ENCODE measurements at regions not wholly inside any gene's neighbourhood (a gene's known extent, or its start where the extent isn't known, plus 50 kb on each side); places are given as distances from the start of the nearest gene placed in this dataset. TPM values are rescaled to one million over a fixed set of nuclear protein-coding genes. Genes with fewer than 3 reads are reported as not detected.

GRCh38 chrX:126456136-126456535 lies 96.5 kb downstream of the DCAF12L1 start:
- WGBS, 2 donors (ENCODE audit: extremely low coverage in 2 of 2, insufficient read length in 2 of 2, insufficient replicate concordance in 1 of 2), result no CpG with 5 or more reads among the region's 1 CpG
- no peak overlapping the region for H2AK5ac ChIP-seq (ENCODE audit: low read depth, low read length)
- no peak overlapping the region for H3K4ac ChIP-seq (ENCODE audit: low read length)
- no peaks in the 10 kb centered on the region for H3K9me3 ChIP-seq (replicated peaks in 1 of 2; ENCODE audit: control insufficient read depth in 2 of 2, insufficient read depth in 1 of 2, low read depth in 1 of 2, low read length in 2 of 2)
- H3K4me1 ChIP-seq (ENCODE audit: control insufficient read depth in 2 of 2, insufficient read depth in 1 of 2, low read depth in 1 of 2, low read length in 2 of 2), result no peaks in the 10 kb centered on the region
- H3K23ac ChIP-seq (ENCODE audit: low read depth, low read length, poor library complexity), result no peak overlapping the region
- H3K18ac ChIP-seq (ENCODE audit: low read length), result no peak overlapping the region
- no peaks in the 10 kb centered on the region for H3K27me3 ChIP-seq (ENCODE audit: control insufficient read depth in 3 of 3, insufficient read depth in 3 of 3, low read depth in 1 of 3, low read length in 3 of 3)
- no peak overlapping the region for H4K91ac ChIP-seq (ENCODE audit: low read depth, low read length, poor library complexity)
- no peak overlapping the region for H3K4me2 ChIP-seq (ENCODE audit: insufficient read depth, low read length, poor library complexity, severe bottlenecking)
- H3K27ac ChIP-seq (replicated peaks; ENCODE audit: low read length), result no peak overlapping the region
- no peak overlapping the region for H3K4me3 ChIP-seq (ENCODE audit: low read length in 2 of 2)
- H2BK120ac ChIP-seq (ENCODE audit: low read depth, low read length), result no peak overlapping the region
- no peak overlapping the region for H2AFZ ChIP-seq (ENCODE audit: low read length)
- no peaks in the 10 kb centered on the region for H3K36me3 ChIP-seq (replicated peaks in 1 of 2; ENCODE audit: control insufficient read depth in 2 of 2, insufficient read depth in 2 of 2, low read length in 2 of 2)
- no peaks in the 10 kb centered on the region for H3K79me1 ChIP-seq (ENCODE audit: low read depth, low read length)
- no peak for DNase-seq (ENCODE audit: low spot score)
- no peak overlapping the region for H4K8ac ChIP-seq (ENCODE audit: low read depth, low read length)
- H3K14ac ChIP-seq (ENCODE audit: low read length), result no peak overlapping the region
- H2BK5ac ChIP-seq (ENCODE audit: low read length), result no peak overlapping the region
- H3K9ac ChIP-seq (ENCODE audit: low read depth, low read length, poor library complexity), result no peak overlapping the region
- no peak overlapping the region for H2BK12ac ChIP-seq (ENCODE audit: low read length)
- no peak overlapping the region for H2BK15ac ChIP-seq (ENCODE audit: low read length)

GRCh38 chrX:126448681-126449080 lies 103.9 kb downstream of the DCAF12L1 start:
- no peak overlapping the region for H3K27ac ChIP-seq (replicated peaks; ENCODE audit: low read length)
- H2BK5ac ChIP-seq (ENCODE audit: low read length), result no peak overlapping the region
- H4K8ac ChIP-seq (ENCODE audit: low read depth, low read length), result no peak overlapping the region
- no peak overlapping the region for H2BK120ac ChIP-seq (ENCODE audit: low read depth, low read length)
- H3K4me3 ChIP-seq (ENCODE audit: low read length in 2 of 2), result no peak overlapping the region
- no peak overlapping the region for H3K23ac ChIP-seq (ENCODE audit: low read depth, low read length, poor library complexity)
- no peaks in the 10 kb centered on the region for H3K36me3 ChIP-seq (replicated peaks in 1 of 2; ENCODE audit: control insufficient read depth in 2 of 2, insufficient read depth in 2 of 2, low read length in 2 of 2)
- no peak overlapping the region for H2BK15ac ChIP-seq (ENCODE audit: low read length)
- no peak overlapping the region for H2AFZ ChIP-seq (ENCODE audit: low read length)
- WGBS, 2 donors (ENCODE audit: extremely low coverage in 2 of 2, insufficient read length in 2 of 2, insufficient replicate concordance in 1 of 2), result no CpG with 5 or more reads among the region's 3 CpGs
- no peak overlapping the region for H2AK5ac ChIP-seq (ENCODE audit: low read depth, low read length)
- no peak overlapping the region for H3K4ac ChIP-seq (ENCODE audit: low read length)
- H3K79me1 ChIP-seq (ENCODE audit: low read depth, low read length), result no peaks in the 10 kb centered on the region
- no peak overlapping the region for H3K4me2 ChIP-seq (ENCODE audit: insufficient read depth, low read length, poor library complexity, severe bottlenecking)
- no peak for DNase-seq (ENCODE audit: low spot score)
- no peak overlapping the region for H3K14ac ChIP-seq (ENCODE audit: low read length)
- H3K9me3 ChIP-seq (replicated peaks in 1 of 2; ENCODE audit: control insufficient read depth in 2 of 2, insufficient read depth in 1 of 2, low read depth in 1 of 2, low read length in 2 of 2), result no peaks in the 10 kb centered on the region
- H4K91ac ChIP-seq (ENCODE audit: low read depth, low read length, poor library complexity), result no peak overlapping the region
- no peak overlapping the region for H3K18ac ChIP-seq (ENCODE audit: low read length)
- H3K4me1 ChIP-seq (ENCODE audit: control insufficient read depth in 2 of 2, insufficient read depth in 1 of 2, low read depth in 1 of 2, low read length in 2 of 2), result no peaks in the 10 kb centered on the region
- H3K27me3 ChIP-seq (ENCODE audit: control insufficient read depth in 3 of 3, insufficient read depth in 3 of 3, low read depth in 1 of 3, low read length in 3 of 3), result no peaks in the 10 kb centered on the region
- no peak overlapping the region for H3K9ac ChIP-seq (ENCODE audit: low read depth, low read length, poor library complexity)
- H2BK12ac ChIP-seq (ENCODE audit: low read length), result no peak overlapping the region

Small RNA genes lying in the stretch of these regions (small RNA-seq; reads per million reads assigned to genes)
- gene MTND4LP1 (ENCODE audit: insufficient read depth), result not detected
